GM12864 (cell line): ENCODE measurements at regions not wholly inside any gene's neighbourhood (a gene's known extent, or its start where the extent isn't known, plus 50 kb on each side); places are given as distances from the start of the nearest gene placed in this dataset.

ENCODE experiments used
- DNase-seq: peaks from one replicate; pipeline ENCODE4 v3.0.0-alpha.2; 2011; ENCODE audit warnings: low read depth
- H3K4me3 ChIP-seq: 2 replicates; pipeline ENCODE4 v1.5.1; 2011; ENCODE audit warnings: mild to moderate bottlenecking, low read depth, low read length, control low read depth
- TF ChIP-seq, protein P1 (sequence below): IDR thresholded peaks from 2 replicates; pipeline ENCODE4 v1.5.1; 2011; ENCODE audit warnings: low read depth, mild to moderate bottlenecking, moderate library complexity, low read length, control low read depth, inconsistent platforms; ENCODE audit errors: missing control alignments

GRCh38 chr13:82947683-82948082, 934.6 kb downstream of the SLITRK1 start:
- DNase-seq, result no peak
- no peak overlapping the region for H3K4me3 ChIP-seq
- TF ChIP-seq, protein P1, sequence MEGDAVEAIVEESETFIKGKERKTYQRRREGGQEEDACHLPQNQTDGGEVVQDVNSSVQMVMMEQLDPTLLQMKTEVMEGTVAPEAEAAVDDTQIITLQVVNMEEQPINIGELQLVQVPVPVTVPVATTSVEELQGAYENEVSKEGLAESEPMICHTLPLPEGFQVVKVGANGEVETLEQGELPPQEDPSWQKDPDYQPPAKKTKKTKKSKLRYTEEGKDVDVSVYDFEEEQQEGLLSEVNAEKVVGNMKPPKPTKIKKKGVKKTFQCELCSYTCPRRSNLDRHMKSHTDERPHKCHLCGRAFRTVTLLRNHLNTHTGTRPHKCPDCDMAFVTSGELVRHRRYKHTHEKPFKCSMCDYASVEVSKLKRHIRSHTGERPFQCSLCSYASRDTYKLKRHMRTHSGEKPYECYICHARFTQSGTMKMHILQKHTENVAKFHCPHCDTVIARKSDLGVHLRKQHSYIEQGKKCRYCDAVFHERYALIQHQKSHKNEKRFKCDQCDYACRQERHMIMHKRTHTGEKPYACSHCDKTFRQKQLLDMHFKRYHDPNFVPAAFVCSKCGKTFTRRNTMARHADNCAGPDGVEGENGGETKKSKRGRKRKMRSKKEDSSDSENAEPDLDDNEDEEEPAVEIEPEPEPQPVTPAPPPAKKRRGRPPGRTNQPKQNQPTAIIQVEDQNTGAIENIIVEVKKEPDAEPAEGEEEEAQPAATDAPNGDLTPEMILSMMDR, result no peak

DNA sequence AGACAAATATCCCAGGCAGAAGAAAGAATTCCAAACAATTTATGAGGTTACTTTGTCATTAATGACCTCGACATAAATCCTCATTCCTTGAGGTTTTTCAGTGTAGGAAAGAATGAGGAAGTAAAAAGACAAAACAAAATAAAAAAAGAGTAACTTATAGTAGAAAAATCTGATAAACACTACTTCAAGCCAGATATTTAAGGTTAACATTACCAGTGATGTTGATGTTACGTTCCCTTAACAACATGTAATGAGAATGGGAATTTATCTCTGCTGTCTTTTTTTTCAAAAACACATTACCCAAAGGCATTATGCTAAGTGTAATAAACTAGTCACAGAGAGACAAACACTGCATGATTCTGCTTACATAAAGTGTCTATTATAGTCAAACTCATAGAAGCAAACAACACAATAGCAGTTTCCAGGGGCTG, 935.1 kb downstream of the SLITRK1 start:
- H3K4me3 ChIP-seq, result no peak overlapping the region
- DNase-seq, result no peak
- TF ChIP-seq, protein P1, result no peak

GRCh38 chr13:82938644-82939043, 943.6 kb downstream of the SLITRK1 start:
- TF ChIP-seq, protein P1, result no peak
- H3K4me3 ChIP-seq, result no peak overlapping the region
- DNase-seq, result no peak

GRCh38 chr13:82934000-82934399, 948.3 kb downstream of the SLITRK1 start:
- TF ChIP-seq, protein P1, result no peak
- no peak overlapping the region for H3K4me3 ChIP-seq
- DNase-seq, result no peak

DNA sequence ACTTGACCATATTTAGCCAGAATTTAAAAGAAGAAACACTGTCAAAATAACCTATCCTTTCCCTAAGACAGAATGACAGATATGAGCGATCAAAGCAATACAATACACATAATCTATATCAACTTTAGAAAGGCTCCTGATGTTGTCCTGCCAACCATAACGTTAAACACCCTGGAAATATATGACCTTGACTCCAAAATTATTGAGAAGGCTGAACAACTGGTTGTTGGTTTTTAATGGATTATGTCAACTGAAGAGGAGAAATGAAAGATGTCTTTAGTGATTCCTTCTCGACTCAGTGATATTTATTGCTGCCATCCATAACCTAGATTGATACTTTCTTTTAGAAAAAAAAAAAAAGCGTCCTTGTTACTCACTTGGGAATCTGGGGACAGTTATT, 957.2 kb downstream of the SLITRK1 start:
- no peak overlapping the region for H3K4me3 ChIP-seq
- TF ChIP-seq, protein P1, result no peak
- DNase-seq, result no peak

DNA sequence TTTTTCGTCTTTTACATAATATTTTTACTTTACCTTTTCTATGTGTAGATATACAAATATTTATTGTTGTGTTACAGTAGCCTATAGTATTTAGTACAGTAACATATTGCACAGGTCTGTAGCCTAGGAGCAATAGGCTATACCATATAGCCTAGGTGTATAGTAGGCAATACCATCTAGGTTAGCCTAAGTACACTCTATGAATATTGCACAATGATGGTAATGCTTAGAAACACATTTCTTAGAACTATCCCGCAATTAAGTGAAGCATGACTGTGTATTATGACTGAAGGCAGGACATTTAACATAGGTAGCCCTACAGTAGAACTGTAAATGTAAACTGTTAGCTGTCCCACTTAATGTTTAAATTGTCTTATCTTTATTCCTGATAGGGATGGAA, 964.3 kb downstream of the SLITRK1 start:
- DNase-seq, result no peak
- TF ChIP-seq, protein P1, result no peak
- H3K4me3 ChIP-seq, result no peak overlapping the region

- DNase-seq, result no peak
- no peak overlapping the region for H3K4me3 ChIP-seq
- TF ChIP-seq, protein P1, result no peak
These were observed 969.7 kb downstream of the SLITRK1 start for GRCh38 chr13:82912564-82912963.
